Medulla oblongata (tissue), 1 donor: ENCODE measurements at regions not wholly inside any gene's neighbourhood (a gene's known extent, or its start where the extent isn't known, plus 50 kb on each side); places are given as distances from the start of the nearest gene placed in this dataset.
"Not testable (repeated sequence)": the region's sequence is repeated elsewhere in the genome, so short reads cannot be mapped to it uniquely, and the experiment has no call there.

Source experiments
- DNase-seq: peaks from one replicate; pipeline ENCODE4 v3.0.0-alpha.2; 2015; ENCODE audit errors: extremely low spot score

GRCh38 chr20:12815231-12815768 lies 193.5 kb upstream of the SPTLC3 start:
- no peak for DNase-seq

GRCh38 chr20:12815778-12816408 lies 192.9 kb upstream of the SPTLC3 start:
- DNase-seq, result no peak

DNA sequence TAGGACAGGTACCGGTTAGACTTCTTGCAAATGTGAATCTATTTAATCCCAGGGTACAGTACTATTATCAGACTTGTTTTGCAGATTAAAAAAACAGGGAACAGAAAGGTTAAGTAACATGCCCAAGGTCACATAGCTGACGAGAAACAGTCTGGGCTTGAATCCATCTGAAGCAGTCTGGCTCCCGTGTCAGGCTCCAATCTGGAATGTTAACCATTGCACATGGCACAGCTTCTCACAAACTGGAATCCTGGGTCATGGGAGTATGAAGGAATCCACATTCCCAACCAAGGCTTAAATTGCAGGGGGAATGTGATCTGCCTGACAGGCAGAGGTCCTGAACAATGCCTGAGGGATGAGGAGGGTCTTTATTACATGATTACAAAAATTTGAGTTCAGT lies 187.5 kb upstream of the SPTLC3 start:
- DNase-seq, result no peak

- no peak for DNase-seq
These were observed 185.0 kb upstream of the SPTLC3 start for GRCh38 chr20:12823734-12824133.

DNA sequence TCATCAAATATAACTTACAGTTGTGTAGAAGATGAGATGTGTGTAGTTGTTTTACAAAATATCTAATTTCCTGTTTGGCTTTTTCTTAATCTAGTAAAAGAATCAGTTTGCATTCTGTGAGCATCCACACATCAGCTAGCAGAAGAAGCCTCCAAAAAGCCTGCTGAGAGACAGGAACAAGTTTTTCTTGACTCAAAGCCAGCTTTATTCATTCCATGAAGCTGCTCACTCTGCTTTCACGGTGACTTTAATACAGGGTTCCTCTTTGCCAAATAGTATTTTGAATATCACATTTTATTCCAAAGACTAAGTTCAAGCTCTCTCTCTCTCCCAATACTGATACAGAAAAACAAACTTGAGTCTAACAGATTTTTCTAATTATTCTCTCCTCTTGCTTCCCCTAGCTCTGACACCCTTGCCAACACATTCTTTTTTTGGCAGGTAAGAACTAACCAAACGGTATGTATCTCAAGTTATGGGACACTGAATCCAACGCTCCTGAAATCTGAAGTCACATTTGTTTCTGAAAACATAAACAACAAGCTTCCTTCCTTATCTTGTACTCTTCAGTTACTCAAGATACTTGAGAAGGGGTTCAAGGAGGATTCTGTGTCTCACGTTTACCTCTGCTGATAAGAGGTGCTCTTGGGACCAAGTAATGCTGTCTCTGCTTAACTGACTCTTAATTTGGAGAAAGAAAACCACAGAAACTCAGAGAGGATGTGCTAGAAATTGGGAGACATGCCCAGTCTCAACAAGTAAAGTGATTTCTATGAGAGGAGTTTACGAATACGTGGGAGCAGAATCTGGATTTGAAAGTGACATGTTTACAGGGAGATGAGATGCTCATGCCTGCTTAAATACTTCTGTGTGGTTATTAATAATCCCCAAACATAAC lies 184.2 kb upstream of the SPTLC3 start:
- DNase-seq, result no peak

- no peak for DNase-seq
These were observed 183.6 kb upstream of the SPTLC3 start for GRCh38 chr20:12825226-12825595.

GRCh38 chr20:12827816-12828385 lies 180.9 kb upstream of the SPTLC3 start:
- no peak for DNase-seq

GRCh38 chr20:12829170-12829569 lies 179.6 kb upstream of the SPTLC3 start:
- no peak for DNase-seq

DNA sequence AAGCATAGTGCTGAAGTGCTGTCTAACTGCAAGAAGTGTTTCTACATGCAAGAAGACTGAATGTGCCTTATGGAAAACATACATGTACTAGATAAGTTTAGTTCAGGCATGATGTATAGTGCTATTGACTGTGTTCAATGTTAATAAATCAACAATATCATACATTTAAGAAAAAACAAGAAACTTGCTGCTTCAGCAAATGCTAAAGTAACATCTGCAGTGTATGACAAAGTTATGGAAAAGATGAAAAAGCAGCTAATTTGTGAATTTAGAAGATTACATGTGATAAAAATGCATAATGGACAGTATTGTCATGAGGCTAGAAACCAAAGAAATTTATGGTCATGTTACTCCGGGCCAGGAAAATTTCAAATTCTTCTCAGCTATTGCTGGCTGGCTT lies 174.9 kb upstream of the SPTLC3 start:
- DNase-seq, result no peak

GRCh38 chr20:12835999-12836398 lies 172.8 kb upstream of the SPTLC3 start:
- DNase-seq, result no peak

GRCh38 chr20:12837646-12838045 lies 171.1 kb upstream of the SPTLC3 start:
- DNase-seq, result no peak

DNA sequence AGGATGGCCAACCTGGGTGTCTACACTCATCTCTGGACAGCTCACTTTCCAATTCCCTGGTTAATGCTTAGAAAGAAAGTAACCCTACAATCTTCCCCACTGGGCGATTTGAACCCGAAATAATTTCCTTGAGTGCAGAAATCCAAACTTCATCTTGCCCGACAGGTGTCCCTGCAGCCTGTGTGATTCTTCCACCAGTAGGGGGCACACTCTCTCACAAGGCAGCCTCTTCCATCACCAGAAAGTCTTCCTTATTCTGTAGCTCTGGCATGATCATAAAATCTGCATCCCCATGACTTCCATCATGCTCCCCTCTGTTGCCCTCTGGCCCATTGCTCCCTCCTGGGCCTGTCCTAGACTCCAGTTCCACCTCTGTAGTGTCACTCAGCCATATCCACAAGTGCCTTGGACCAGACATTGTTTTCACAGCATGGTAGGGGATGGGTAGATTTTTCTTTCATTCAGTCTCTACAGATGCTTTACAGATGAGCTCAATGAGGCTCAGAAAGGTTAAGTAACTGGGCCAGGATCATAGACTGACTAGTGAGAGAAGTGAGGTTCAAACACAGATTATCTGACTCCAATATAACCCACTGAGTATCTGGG lies 170.4 kb upstream of the SPTLC3 start:
- no peak for DNase-seq

DNA sequence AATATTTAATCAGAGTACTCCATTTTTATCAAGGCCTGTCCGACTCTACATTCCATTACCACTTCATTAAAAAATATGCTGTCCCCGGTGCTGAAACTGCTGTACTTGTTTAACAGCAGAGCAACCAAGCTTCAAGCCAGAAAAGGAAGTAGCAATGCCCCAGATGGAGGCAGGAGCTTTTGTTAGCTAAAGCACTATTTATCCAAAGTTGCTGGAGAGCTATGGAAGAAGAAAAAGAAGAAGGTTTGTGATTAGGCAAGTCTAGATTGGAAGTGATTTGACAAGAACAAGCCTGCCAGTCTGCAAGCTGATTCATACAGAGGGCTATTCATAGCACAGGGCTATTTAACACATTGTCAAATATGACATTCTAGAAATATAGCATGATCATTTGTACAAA lies 160.9 kb upstream of the SPTLC3 start:
- no peak for DNase-seq

- DNase-seq, result no peak
These were observed 159.4 kb upstream of the SPTLC3 start for GRCh38 chr20:12849225-12849910.

DNA sequence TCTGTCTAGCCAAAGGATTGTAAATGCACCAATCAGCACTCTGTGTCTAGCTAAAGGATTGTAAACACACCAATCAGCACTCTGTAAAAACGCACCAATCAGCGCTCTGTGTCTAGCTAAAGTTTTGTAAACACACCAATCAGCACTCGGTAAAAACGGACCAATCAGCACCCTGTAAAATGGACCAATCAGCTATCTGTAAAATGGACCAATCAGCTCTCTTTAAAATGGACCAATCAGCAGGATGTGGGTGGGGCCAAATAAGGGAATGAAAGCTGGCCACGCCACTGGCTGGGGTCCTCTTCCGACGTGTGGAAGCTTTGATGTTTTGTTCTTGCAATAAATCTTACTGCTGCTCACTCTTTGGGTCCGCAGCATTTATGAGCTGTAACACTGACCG lies 151.1 kb upstream of the SPTLC3 start:
- not testable (repeated sequence) for DNase-seq

DNA sequence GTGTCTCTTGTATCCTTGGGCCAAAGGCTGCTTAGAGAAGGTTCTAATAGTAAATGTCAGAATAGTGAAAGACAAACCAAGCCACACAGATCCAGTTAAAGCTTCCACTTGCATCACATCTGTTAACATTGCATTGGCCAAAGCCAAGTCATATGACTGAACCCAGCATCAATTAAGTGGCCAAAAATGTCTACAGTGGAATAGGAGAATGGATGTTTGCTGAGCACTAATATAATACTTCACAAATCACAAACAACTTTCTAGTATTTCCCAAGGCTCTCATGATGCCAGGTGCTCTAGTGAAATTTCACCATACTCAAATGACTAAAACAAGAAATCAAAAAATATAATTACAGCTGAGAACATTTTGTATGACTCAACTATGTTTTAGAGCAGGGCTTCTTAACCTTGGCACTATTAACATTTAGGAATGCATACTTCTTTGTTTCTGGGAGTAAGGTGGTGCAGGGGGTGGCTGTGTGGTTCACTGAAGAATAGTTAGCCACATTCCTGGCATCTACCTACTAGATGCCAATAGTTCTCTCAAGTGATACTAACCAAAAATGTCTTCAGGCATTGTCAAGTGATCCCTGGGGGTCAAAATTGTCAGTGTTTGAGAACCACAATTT lies 148.0 kb upstream of the SPTLC3 start:
- DNase-seq, result no peak

DNA sequence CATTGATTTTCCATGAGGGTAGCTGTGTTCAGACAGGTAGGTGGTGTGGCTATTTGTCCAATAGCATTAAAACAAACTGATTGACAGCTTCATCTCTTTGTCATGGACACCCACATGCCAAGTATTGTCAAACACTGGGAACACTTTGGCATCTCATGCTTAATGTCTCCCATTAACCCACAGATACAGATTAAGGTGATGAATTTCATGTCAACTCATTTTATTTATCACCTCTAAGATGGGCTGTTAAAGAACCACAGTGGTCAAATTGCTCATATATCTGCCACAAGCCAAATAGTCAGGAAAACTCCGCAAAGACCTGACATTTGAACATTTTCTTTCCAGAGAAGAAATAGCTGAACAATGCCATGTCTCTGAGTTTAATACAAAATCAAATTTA lies 139.1 kb upstream of the SPTLC3 start:
- no peak for DNase-seq

DNA sequence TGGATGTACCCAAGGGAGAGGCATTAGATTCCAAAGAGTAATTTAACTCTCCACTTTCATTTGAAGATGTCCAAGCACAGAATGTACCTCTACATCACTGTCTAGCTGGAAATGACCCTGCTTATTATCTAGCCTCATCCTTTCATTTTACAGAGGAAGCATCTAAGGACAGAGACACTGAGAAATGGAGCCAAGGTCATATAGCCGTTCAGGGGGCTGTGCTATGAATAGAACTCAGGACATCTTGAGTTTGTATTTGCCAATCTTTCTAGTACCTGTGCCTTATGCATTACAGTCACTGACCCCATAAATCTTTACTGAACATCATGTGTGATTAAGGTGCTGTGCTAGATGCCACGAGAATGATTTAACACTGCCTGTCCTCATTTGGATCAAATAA lies 138.2 kb upstream of the SPTLC3 start:
- no peak for DNase-seq

DNA sequence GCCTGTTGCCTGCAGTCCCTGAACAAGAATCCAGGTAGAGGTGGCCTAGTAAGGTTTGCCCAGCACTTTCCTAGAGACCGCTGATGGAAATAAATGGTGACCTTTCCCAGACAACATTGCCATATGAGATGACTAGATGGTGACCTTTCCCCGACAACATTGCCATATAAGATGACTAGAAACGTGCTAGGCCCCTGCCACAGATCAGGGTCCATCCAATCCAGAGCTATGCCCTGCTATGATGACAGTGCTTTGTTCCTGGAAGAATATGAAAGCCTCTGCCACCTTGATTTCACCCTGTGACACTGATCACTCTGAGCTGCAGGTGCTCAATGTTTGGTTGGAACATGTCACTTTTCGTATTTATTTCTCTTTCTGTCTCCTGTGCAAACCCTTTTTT lies 133.8 kb upstream of the SPTLC3 start:
- no peak for DNase-seq

GRCh38 chr20:12875510-12875909 lies 133.3 kb upstream of the SPTLC3 start:
- no peak for DNase-seq

- no peak for DNase-seq
These were observed 125.8 kb upstream of the SPTLC3 start for GRCh38 chr20:12882832-12883506.
